COLO668 (cell line): ENCODE measurements at regions not wholly inside any gene's neighbourhood (a gene's known extent, or its start where the extent isn't known, plus 50 kb on each side); places are given as distances from the start of the nearest gene placed in this dataset.
A peak's percentile ranks its signal among the peaks of the same experiment; 100 is the strongest.

Experiments
- DNase-seq: peaks from one replicate; lab custom pipeline; 2025; ENCODE audit not compliant: unreplicated experiment; lab: John Stamatoyannopoulos, UW

- no peak for DNase-seq
Measured at GRCh38 chr16:35363510-35363909, 1904.1 kb downstream of the TP53TG3F start.

DNA sequence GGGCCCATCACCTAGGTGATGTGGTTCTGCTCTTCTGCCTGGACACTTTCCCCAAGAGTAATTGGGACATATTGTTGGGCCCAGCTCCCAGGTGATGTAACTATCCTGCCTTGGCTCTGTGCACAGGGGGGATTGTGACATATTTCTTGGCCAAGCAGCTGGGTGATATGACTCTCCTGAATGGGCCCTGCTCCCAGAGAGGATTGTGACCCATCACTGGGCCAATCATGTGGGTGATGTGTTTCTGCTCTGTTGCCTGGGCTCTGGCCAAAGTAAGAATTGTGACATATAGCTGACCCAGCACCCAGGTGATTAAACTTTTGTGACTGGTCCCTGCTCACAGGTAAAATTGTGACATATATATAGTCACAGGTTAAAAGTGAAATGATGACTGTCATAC lies 1904.9 kb downstream of the TP53TG3F start:
- no peak for DNase-seq

- DNase-seq = no peak
Measured at GRCh38 chr16:35365675-35366074, 1906.3 kb downstream of the TP53TG3F start.

DNA sequence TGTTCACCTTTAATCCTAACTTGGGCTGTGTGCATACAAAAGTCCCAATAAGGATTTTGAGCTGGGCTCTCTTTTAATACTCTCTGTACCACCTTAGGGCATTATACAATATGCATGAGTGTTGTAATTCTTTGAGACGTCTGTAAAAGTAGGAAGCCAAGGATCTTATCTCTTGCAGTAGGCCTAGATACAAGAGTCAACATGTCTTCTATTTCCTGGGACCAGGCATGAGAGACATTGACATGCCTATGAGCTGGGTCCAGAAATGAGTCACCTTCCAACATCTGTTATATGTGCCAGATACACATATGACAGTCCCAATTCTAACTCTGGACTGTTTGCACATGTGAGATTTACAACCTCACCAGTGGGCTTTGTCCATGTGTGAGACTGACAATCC lies 1911.2 kb downstream of the TP53TG3F start:
- DNase-seq = no peak

GRCh38 chr16:35377142-35377541 lies 1917.7 kb downstream of the TP53TG3F start:
- DNase-seq = no peak

GRCh38 chr16:35386619-35387018 lies 1927.2 kb downstream of the TP53TG3F start:
- DNase-seq = no peak

DNA sequence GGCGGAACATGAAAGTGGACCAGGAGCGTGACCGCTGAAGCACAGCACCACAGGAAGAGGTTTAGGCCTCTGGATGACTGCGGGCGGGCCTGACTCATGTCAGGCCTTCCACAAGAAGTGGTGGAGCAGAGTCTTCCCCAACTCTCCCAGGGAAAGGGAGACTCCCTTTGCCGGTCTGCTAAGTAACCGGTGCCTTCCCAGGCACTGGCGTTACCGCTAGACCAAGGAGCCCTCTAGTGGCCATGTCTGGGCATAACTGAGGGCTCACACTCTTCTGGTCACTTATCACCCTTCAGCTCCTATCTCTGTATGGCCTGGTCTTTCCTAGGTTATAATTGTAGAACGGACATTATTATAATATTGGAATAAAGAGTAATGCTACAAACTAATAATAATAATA lies 1931.9 kb downstream of the TP53TG3F start:
- DNase-seq = peak; percentile 45

DNA sequence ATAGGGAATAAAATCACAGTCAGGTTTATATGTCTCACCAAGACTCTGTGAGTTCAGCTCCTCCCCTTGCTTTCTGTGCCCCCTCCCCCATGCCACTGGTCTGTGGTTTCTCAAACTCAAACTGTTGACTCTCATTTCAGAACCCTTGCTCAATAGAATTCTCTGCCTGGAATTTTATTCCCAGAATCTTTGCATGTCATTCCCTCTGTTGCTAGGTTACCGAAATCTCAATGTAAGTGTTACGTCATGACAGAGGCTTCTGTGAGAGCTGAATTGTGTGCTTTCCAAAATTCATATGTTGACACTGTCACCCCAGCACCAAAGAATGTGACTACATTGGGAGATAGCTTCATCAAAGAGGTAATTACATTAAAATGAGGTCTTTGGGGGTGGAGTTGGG lies 1938.8 kb downstream of the TP53TG3F start:
- DNase-seq = no peak

GRCh38 chr16:35399133-35399532 lies 1939.7 kb downstream of the TP53TG3F start:
- no peak for DNase-seq

DNA sequence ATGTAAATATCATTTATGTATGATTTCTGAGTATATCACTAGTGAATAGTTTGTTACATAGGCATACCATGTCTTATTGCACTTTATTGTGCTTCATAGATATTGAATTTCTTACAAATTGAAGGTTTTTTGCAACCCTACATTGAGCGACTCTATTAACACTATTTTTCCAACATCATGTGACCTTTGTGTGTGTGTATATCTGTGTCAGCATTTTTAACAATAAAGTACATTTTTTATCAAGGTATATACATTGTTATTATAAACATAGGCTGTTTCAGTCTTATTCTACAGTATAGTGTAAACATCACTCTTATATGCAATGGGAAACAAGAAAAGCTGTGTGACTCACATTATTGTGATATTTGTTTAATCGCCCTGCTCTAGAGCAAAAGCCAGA lies 1944.9 kb downstream of the TP53TG3F start:
- DNase-seq = no peak

DNA sequence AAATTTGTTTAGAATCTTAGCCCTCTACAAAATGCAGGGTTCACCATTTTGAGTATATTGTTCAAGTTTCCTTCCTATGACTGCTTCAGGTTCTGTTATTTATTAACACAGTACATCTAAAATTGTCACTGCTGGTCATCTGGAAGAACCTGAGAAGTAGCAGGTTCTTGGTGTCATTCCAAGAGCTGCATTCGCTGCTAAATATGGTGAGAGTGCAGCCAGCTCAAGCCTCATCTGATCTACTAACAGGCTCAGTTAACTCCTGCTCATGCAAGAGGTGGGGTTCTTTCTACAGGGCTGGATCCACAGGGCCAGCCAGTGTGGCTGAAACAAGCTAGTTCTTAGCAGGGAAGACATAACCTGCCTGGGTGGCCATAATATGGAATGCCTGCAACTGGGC lies 1946.1 kb downstream of the TP53TG3F start:
- no peak for DNase-seq

DNA sequence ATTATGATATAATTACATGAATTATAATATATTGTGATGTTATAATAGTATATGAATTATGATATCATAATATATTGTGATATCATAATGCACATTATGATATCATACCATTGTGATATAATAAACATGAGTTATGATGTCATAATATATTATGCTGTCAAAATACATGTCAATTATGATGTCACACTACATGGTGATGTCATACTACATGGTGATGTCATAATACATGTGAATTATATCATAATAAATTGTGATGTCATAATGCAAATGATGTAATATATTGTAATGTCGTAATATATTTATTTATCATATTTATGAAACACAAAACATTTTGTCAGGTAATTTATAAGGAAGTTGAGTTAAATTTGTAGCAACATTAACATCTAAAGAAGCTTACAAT lies 1950.1 kb downstream of the TP53TG3F start:
- DNase-seq = no peak

DNA sequence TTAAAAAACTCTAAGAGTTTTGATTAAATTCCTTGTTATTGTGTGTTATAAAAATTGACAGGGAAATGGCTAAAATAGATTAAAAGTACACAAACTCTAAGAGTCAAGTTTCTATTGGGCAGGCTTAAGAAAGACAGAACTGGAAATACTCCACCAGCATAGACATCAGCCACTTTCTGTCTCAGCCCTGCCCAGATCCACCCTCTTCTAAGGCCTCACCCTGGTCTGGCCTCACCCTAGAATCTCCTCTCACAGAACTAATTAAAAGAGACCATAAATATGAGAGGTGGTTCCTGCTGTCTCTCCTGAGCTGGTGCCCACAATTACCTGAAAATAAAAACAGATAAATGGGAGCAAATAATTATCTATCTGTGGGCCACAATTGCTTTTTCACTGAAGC lies 1951.0 kb downstream of the TP53TG3F start:
- DNase-seq = no peak

GRCh38 chr16:35411156-35411555 lies 1951.7 kb downstream of the TP53TG3F start:
- no peak for DNase-seq

DNA sequence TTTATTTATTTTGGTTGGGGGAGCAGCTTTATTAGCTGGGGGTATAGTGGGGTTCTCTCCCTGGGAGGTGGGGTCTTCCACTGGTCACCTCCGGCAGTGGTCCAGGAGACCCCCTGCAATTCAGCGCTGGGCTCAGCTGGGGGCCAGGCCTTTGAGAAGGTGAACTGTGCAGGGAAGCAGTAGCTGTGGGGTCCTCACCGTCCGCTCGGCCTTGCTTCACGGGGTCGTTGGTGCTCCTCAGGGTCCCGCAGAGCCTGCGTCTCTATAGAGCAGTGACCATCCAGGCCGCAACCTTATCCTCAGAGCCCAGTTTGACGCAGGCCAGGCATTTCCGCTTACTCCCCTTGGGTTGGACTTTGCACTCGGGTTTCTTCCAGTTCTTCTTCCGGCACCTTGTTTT lies 1954.7 kb downstream of the TP53TG3F start:
- no peak for DNase-seq

- DNase-seq = no peak
Measured at GRCh38 chr16:35414563-35414962, 1955.2 kb downstream of the TP53TG3F start.

DNA sequence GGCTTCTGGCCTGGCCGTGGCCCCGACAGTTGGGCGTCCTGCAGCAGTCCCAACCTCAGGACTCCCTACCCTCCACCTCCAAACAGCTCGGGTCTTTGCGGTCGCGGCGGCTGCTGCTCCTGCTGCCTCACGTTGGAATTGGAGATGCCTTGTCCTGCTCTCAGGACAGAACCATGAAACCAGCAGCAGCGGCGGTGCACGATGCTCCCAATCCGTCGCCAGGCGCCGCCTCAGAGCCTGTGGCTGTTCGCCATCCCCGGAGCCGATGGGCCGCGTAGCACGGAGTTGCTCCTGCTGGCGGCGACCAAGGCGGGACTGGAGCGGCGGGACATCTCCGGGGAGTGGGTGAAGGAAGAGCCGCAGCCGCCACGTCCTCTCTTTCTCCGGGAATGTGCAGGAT lies 1965.9 kb downstream of the TP53TG3F start:
- DNase-seq = no peak

- DNase-seq = peak; percentile 27
Measured at GRCh38 chr16:35431829-35432663, 1972.6 kb downstream of the TP53TG3F start.

GRCh38 chr16:35440875-35441274 lies 1981.5 kb downstream of the TP53TG3F start:
- no peak for DNase-seq

- no peak for DNase-seq
Measured at GRCh38 chr16:35447010-35447558, 1987.7 kb downstream of the TP53TG3F start.

DNA sequence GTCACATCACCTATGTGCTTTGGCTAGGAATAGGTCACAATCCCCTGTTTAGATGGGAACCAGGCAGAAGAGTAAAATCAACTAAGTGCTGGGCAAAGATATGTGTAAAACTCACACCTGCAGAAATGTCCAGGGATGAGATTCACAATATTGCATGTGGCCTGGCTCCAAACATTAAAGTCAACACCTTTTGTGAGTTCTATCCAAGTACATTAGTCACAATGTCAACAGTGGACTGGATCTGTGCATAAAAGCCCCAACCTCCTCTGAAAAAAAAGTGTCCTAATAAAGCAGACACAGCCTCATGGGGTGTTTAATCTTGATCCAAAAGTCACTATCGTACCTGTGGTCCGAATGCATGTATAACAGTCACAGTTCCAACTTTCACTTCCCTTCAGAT lies 1990.3 kb downstream of the TP53TG3F start:
- DNase-seq = no peak

- DNase-seq = no peak
Measured at GRCh38 chr16:35450648-35451047, 1991.2 kb downstream of the TP53TG3F start.

DNA sequence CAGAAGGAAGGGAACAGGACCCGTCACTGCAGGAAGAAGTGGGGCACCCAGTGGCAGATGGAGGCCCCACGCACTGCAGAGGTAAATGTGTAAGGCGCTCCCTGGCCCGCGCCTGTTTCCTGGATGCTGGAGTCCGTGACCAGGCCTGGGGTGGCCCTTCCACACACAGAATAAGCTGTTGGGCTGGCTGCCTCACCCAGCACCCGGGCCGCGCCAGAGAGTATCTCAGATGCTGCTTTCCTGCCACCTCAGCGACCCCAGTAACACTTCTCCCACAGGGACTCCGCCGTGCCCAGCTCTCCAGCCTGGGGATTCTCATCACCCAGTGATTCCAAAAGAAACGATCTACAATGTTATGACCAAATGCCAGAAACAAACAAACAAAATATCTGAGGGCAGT lies 1993.1 kb downstream of the TP53TG3F start:
- DNase-seq = no peak
